NB4 (cell line): ENCODE measurements at regions not wholly inside any gene's neighbourhood (a gene's known extent, or its start where the extent isn't known, plus 50 kb on each side); places are given as distances from the start of the nearest gene placed in this dataset.

ENCODE experiments used
- DNase-seq: peaks from one replicate; pipeline ENCODE4 v3.0.0; 2010; ENCODE audit warnings: low read depth
- H3K4me3 ChIP-seq: one replicate; pipeline ENCODE4 v1.5.1; 2011; ENCODE audit warnings: mild to moderate bottlenecking, low read depth, low read length, moderate library complexity
- MYC ChIP-seq: IDR thresholded peaks from 2 replicates; pipeline ENCODE4 v1.6.1; 2011; ENCODE audit warnings: low read depth, low read length
- POLR2A ChIP-seq: IDR thresholded peaks from 2 replicates; pipeline ENCODE4 v1.6.1; 2011; ENCODE audit warnings: mild to moderate bottlenecking; ENCODE audit not compliant: insufficient read length; ENCODE audit errors: extremely low read depth
- TF ChIP-seq, protein P1 (sequence below): IDR thresholded peaks from one replicate; pipeline ENCODE4 v1.5.1; 2012; ENCODE audit warnings: low read depth, low read length
- TF ChIP-seq, protein P2 (sequence below): IDR thresholded peaks from 2 replicates; pipeline ENCODE4 v1.6.1; 2011; ENCODE audit warnings: low read depth, low read length

DNA sequence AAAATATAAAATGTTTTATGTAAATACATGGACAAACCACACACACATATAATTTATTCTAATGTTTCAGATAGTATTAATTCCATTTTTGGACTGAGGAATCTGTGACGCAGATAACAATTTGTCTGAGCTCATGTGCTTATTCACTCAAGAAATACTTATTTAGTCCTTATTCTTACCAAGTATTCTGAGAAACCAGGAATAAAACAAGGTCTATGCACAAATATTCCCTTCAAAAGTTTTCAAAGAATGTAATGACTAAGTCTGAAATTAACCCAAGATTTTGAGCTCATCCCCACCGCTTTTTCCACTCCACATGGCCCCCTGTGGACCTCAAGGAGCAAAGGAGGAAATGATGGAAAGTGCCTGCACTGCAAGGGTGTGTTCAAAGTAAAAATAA lies 1022.3 kb downstream of the EFNA5 start:
- no peak for DNase-seq
- TF ChIP-seq, protein P1, sequence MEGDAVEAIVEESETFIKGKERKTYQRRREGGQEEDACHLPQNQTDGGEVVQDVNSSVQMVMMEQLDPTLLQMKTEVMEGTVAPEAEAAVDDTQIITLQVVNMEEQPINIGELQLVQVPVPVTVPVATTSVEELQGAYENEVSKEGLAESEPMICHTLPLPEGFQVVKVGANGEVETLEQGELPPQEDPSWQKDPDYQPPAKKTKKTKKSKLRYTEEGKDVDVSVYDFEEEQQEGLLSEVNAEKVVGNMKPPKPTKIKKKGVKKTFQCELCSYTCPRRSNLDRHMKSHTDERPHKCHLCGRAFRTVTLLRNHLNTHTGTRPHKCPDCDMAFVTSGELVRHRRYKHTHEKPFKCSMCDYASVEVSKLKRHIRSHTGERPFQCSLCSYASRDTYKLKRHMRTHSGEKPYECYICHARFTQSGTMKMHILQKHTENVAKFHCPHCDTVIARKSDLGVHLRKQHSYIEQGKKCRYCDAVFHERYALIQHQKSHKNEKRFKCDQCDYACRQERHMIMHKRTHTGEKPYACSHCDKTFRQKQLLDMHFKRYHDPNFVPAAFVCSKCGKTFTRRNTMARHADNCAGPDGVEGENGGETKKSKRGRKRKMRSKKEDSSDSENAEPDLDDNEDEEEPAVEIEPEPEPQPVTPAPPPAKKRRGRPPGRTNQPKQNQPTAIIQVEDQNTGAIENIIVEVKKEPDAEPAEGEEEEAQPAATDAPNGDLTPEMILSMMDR: no peak
- TF ChIP-seq, protein P2, sequence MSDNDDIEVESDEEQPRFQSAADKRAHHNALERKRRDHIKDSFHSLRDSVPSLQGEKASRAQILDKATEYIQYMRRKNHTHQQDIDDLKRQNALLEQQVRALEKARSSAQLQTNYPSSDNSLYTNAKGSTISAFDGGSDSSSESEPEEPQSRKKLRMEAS: no peak
- TF ChIP-seq POLR2A: no peak
- TF ChIP-seq MYC: no peak
- H3K4me3 ChIP-seq: no peak overlapping the region

DNA sequence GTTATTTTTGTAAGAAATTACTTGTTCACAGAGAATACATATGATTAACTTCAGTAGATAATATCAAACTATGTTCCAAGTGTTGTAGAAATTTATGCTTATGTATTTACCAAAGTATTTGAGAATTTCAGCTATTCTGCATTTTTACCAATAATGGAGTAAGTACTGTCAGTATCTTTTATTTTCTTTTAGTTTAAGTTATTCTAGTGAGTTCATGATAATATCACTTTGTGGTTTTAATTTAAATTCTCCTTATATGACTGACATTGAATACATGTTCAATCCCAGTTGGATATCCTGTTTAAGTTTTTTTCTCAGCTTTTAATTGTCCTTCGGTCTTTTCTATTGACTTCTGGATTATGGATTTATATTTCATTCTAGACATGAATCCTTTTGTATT lies 1024.6 kb downstream of the EFNA5 start:
- TF ChIP-seq, protein P2: no peak
- TF ChIP-seq MYC: no peak
- TF ChIP-seq, protein P1: no peak
- no peak for TF ChIP-seq POLR2A
- no peak overlapping the region for H3K4me3 ChIP-seq
- no peak for DNase-seq

DNA sequence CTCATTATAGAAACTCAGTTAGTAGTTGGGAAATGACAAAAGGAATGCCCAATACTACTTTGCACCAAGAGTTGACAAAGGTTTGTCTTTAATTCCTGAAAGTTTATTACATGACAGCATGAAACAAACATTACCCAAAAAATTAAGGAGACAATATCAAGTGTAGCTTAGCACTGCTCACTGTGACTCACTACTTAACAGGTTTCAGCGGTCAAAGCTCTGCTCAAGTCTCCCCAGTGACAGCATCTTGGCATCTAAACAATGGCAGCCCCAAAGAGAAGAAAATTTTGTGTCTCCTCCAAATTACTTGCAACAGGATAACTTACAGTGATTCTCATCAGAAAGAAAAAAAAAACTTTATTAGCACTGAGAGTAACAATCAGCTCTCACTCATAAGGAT lies 1030.2 kb downstream of the EFNA5 start:
- no peak for DNase-seq
- TF ChIP-seq, protein P2: no peak
- TF ChIP-seq, protein P1: no peak
- TF ChIP-seq POLR2A: no peak
- no peak for TF ChIP-seq MYC
- no peak overlapping the region for H3K4me3 ChIP-seq

DNA sequence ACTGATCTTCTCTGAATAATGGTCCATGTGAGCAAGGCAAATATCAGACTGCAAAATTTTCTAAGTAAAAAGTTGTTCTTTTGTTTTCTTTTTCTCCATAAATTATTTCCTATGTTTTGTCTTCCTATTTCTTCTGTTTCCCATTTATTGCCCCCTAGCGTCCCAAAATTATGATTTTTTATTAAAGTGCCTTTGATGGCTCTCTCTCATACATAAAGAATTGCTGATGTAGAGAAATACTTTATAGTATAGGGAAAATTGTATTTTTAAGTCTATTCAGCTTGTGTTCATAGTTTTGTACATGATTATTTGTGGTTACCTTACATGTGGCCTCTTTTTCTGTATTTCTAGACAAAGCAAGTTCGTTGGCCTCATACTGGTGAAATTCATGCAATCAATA lies 1031.2 kb downstream of the EFNA5 start:
- no peak overlapping the region for H3K4me3 ChIP-seq
- TF ChIP-seq MYC (no peak), POLR2A (no peak)
- TF ChIP-seq, protein P1: no peak
- TF ChIP-seq, protein P2: no peak
- no peak for DNase-seq

DNA sequence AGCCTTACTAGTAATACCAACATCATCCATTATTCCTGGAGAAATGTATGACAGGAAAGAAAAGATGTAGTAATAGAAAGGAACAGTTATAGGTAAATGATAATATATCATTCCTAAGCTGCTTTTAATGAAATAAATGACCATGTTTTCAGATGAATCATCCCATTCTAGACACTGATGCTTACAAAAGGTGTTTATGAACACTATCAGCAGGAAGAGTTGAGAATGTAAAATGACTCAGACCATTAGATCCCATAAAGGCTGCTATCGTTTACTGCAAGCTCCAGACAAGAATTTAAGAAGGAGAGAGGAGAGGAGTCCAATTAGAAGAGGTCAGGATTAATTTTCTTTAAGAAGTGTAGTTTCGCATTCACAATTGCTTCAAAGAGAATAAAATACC lies 1033.5 kb downstream of the EFNA5 start:
- H3K4me3 ChIP-seq: no peak overlapping the region
- TF ChIP-seq MYC (no peak), POLR2A (no peak)
- TF ChIP-seq, protein P2: no peak
- TF ChIP-seq, protein P1: no peak
- no peak for DNase-seq

DNA sequence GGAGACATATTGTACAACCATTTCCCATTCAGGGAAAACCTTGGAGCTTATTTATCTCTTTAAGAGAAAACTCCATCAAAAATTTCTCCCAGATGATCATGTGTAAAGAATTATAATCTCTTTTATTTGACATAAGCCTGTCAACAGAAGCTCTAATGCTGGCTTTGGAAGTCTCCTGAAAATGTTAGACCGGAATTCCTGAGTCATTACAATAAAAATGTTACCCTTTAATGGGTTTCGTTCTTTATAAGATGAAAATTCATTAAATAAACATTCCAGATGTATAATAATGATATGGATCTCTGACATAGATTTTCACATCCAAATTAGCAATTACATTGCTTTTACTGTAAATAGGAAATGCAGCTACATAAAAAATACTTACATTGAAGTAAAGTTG lies 1036.4 kb downstream of the EFNA5 start:
- TF ChIP-seq, protein P2: no peak
- TF ChIP-seq MYC (no peak), POLR2A (no peak)
- TF ChIP-seq, protein P1: no peak
- DNase-seq: no peak
- no peak overlapping the region for H3K4me3 ChIP-seq
